ENCODE measurements at regions not wholly inside any gene's neighbourhood (a gene's known extent, or its start where the extent isn't known, plus 50 kb on each side); places are given as distances from the start of the nearest gene placed in this dataset.

DNA sequence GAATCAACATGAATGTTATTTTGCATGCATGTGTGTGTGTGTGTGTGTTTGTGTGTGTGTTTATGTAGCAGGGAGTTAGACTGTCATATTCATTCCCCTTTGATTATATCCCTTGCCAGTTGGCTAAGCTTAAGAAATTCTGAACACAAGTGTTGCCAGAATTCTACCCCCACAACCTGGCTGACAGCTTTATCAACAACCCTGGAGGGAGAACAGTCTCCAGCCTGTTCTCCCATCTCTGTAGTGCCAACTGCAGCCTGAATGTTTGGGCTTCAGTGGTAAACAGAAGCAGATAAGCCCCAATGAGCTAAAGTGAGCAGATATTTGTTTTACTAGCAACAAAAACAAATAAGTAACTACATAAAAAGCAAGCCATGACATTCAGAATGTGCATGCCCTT, 162.6 kb upstream of the ABI3BP start:
- dilution Hi-C loops (cut with MboI; ENCODE audit: extremely low pct_ligation_motif_present, low sequenced_read_pairs), result no loop called here
- no peak overlapping the region for H3K4me3 ChIP-seq (replicated peaks in 1 of 3; ENCODE audit: insufficient read depth in 1 of 3, low read depth in 1 of 3, low read length in 3 of 3)
- intact Hi-C loops (cut with micrococcal nuclease), result no loop called here
- no peak overlapping the region for H2AFZ ChIP-seq (ENCODE audit: low read depth, low read length)
- no peak for TF ChIP-seq EZH2 (IDR thresholded peaks at IDR 0.05; ENCODE audit: borderline replicate concordance, low read depth, low read length, severe bottlenecking)
- TF ChIP-seq FOS (IDR thresholded peaks at IDR 0.05; ENCODE audit: borderline replicate concordance, insufficient read depth, low read length), result no peak
- no peaks in the 10 kb centered on the region for H3K9me3 ChIP-seq (replicated peaks; ENCODE audit: control insufficient read depth, insufficient read depth, low read length)
- no peak overlapping the region for H3K9ac ChIP-seq (replicated peaks; ENCODE audit: extremely low read depth, insufficient read depth, low read length)
- H3K4me1 ChIP-seq (ENCODE audit: control insufficient read depth, extremely low read depth, insufficient read depth, low read length), result no peaks in the 10 kb centered on the region
- FAIRE-seq (no peak), DNase-seq (ENCODE audit: low read depth, low spot score) (no peak)
- H3K27me3 ChIP-seq (ENCODE audit: control insufficient read depth in 2 of 2, insufficient read depth in 2 of 2, low read length in 2 of 2), result no peaks in the 10 kb centered on the region
- no peak overlapping the region for H3K4me2 ChIP-seq (ENCODE audit: insufficient read depth, low read length)
- no peaks in the 10 kb centered on the region for H3K9me1 ChIP-seq (replicated peaks; ENCODE audit: control insufficient read depth, extremely low read depth, insufficient read depth, low read length)
- H3K79me2 ChIP-seq (ENCODE audit: control insufficient read depth, insufficient read depth, low read length), result no peaks in the 10 kb centered on the region
- POLR2A ChIA-PET, result no interaction called here
- no TSS peak for BruUV-seq (replicated peaks)
- CTCF ChIA-PET, result no interaction called here
- no peaks in the 10 kb centered on the region for H4K20me1 ChIP-seq (replicated peaks; ENCODE audit: control insufficient read depth, extremely low read depth, insufficient read depth, low read length)
- no peaks in the 10 kb centered on the region for H3K36me3 ChIP-seq (ENCODE audit: control insufficient read depth in 2 of 2, extremely low read depth in 1 of 2, insufficient read depth in 2 of 2, low read length in 2 of 2)
- H3K27ac ChIP-seq (ENCODE audit: insufficient read depth, low read depth, low read length), result no peak overlapping the region

GRCh38 chr3:101154401-101154800, 161.2 kb upstream of the ABI3BP start:
- intact Hi-C loops (cut with micrococcal nuclease), result no loop called here
- H4K20me1 ChIP-seq (replicated peaks; ENCODE audit: control insufficient read depth, extremely low read depth, insufficient read depth, low read length), result no peaks in the 10 kb centered on the region
- H3K27me3 ChIP-seq (ENCODE audit: control insufficient read depth in 2 of 2, insufficient read depth in 2 of 2, low read length in 2 of 2), result no peaks in the 10 kb centered on the region
- BruUV-seq (replicated peaks), result no TSS peak
- TF ChIP-seq POLR2AphosphoS5 (IDR thresholded peaks at IDR 0.05; ENCODE audit: insufficient read depth, low read depth, low read length), result no peak
- TF ChIP-seq, protein P1, sequence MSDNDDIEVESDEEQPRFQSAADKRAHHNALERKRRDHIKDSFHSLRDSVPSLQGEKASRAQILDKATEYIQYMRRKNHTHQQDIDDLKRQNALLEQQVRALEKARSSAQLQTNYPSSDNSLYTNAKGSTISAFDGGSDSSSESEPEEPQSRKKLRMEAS (IDR thresholded peaks at IDR 0.05; ENCODE audit: insufficient read depth, insufficient read length), result no peak
- no peak for TF ChIP-seq EZH2 (IDR thresholded peaks at IDR 0.05; ENCODE audit: borderline replicate concordance, low read depth, low read length, severe bottlenecking)
- no peak for TF ChIP-seq POLR2A (IDR thresholded peaks at IDR 0.05; ENCODE audit: low read depth, low read length)
- TF ChIP-seq GATA2 (IDR thresholded peaks at IDR 0.05; ENCODE audit: insufficient read depth, insufficient read length, low read depth, low read length), result no peak
- TF ChIP-seq MYC (IDR thresholded peaks at IDR 0.05; ENCODE audit: low read depth, low read length), result no peak
- no peak for TF ChIP-seq FOS (IDR thresholded peaks at IDR 0.05; ENCODE audit: borderline replicate concordance, insufficient read depth, low read length)
- no peak for TF ChIP-seq JUN (IDR thresholded peaks at IDR 0.05; ENCODE audit: borderline replicate concordance, insufficient read depth, insufficient read length, low read depth)
- TF ChIP-seq CTCF (IDR thresholded peaks at IDR 0.05; ENCODE audit: extremely low read depth in 1 of 2, insufficient read depth in 1 of 2, low read depth in 1 of 2, low read length in 2 of 2), result no peak
- DNase-seq (ENCODE audit: low read depth, low spot score), result no peak
- ChIA-PET POLR2A (no interaction called here), CTCF (interaction anchor here (1.1 kb wide), 1 partner anchor 13 kb away, joined by 3 read pairs; no protein-coding TSS in a partner anchor)
- no peak overlapping the region for H3K4me2 ChIP-seq (ENCODE audit: insufficient read depth, low read length)
- FAIRE-seq, result no peak
- H3K79me2 ChIP-seq (ENCODE audit: control insufficient read depth, insufficient read depth, low read length), result no peaks in the 10 kb centered on the region
- no peaks in the 10 kb centered on the region for H3K9me3 ChIP-seq (replicated peaks; ENCODE audit: control insufficient read depth, insufficient read depth, low read length)
- H3K4me1 ChIP-seq (ENCODE audit: control insufficient read depth, extremely low read depth, insufficient read depth, low read length), result no peaks in the 10 kb centered on the region
- no peak overlapping the region for H3K4me3 ChIP-seq (replicated peaks in 1 of 3; ENCODE audit: insufficient read depth in 1 of 3, low read depth in 1 of 3, low read length in 3 of 3)
- no peak overlapping the region for H3K9ac ChIP-seq (replicated peaks; ENCODE audit: extremely low read depth, insufficient read depth, low read length)
- no peak overlapping the region for H2AFZ ChIP-seq (ENCODE audit: low read depth, low read length)
- H3K36me3 ChIP-seq (ENCODE audit: control insufficient read depth in 2 of 2, extremely low read depth in 1 of 2, insufficient read depth in 2 of 2, low read length in 2 of 2), result no peaks in the 10 kb centered on the region
- no peak overlapping the region for H3K27ac ChIP-seq (ENCODE audit: insufficient read depth, low read depth, low read length)
- dilution Hi-C loops (cut with MboI; ENCODE audit: extremely low pct_ligation_motif_present, low sequenced_read_pairs), result no loop called here
- H3K9me1 ChIP-seq (replicated peaks; ENCODE audit: control insufficient read depth, extremely low read depth, insufficient read depth, low read length), result no peaks in the 10 kb centered on the region
